ENCODE measurements at regions not wholly inside any gene's neighbourhood (a gene's known extent, or its start where the extent isn't known, plus 50 kb on each side); places are given as distances from the start of the nearest gene placed in this dataset.
A peak's percentile ranks its signal among the peaks of the same experiment; 100 is the strongest.

DNA sequence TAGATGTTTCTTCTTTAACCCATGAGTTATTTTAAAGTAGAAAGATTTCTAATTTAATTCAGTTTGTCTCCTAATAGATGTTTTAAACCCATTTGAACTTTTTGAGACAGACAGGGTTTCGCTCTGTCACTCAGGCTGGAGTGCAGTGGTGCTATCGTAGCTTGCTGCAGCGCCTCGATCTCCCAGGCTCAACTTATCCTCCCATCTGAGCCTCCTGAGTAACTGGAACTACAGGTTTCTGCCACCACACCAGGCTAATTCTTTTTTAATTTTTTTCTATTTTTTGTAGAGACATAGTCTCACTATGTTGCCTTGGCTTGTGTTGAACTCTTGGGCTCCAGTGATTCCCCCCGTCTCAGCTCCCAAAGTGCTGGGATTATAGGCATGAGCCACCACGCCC is 53.0 kb upstream of the RAB18 start:
- ATAC-seq (ENCODE audit: low FRiP score) = no peak

DNA sequence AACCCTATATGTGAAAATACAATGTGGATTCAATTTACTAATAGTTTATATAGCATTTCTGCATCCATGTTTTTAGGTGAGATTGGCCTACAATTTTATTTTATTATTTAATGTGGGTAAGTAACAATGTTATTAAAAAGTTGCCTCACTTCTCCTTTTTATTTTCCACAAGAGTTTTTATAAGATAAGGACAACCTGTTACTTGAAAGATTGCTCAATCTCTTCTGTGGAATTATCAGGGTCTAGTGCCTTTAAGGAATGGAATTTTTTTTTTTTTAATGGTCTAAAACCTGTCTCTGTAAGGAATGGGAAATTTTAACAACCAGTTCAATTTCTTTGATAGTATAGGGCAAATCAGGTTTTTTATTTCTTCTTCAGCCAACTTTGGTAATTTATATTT is 53.9 kb upstream of the RAB18 start:
- TF ChIP-seq CTCF (IDR thresholded peaks at IDR 0.05) = no peak
- DNase-seq (ENCODE audit: low spot score) (no peak), ATAC-seq (ENCODE audit: low FRiP score) (no peak)

More for the DNA sequence above, 53.0 kb upstream of the RAB18 start:
- no peak for TF ChIP-seq CTCF (IDR thresholded peaks at IDR 0.05)
- DNase-seq (ENCODE audit: low spot score) = no peak

DNA sequence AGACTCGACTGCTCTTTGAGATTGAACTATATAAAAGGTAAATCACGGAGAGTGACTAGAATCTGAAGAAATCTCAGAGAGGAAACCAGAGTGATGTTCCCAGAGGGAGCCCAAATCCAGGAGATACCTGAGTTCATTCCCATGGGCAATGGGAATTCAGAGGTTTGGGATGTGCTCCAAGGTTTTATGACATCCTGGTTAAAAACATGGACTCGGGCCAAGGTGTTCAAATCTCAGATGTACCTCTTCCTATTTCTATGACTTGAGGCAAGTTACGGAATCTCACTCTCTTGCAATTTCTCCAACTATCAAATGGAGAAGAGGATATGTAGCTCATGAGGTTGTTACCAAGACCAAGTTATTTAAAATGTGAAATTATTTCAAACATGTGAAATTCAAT is 54.5 kb upstream of the RAB18 start:
- ATAC-seq (ENCODE audit: low FRiP score) = no peak
- no peak for DNase-seq (ENCODE audit: low spot score)
- TF ChIP-seq CTCF (IDR thresholded peaks at IDR 0.05) = no peak

DNA sequence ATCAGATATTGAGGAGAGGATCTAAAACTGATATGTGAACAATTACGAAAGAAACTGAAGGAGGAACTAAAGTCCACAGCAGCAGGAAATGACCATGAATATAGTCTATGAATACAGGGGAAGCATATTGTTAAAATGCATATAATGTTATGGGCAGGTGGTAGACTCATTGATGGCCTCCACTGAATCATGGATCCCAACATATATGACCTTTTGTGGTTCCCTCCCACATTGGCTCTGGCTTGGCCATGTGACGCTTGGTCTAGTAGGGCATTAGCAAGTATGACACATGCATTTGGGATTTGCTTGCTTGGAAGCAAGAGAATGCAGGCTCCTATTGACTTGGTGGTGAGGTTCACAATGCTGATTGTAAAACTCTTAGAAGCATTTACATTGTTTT is 55.2 kb upstream of the RAB18 start:
- no peak for DNase-seq (ENCODE audit: low spot score)
- ATAC-seq (ENCODE audit: low FRiP score) = no peak
- no peak for TF ChIP-seq CTCF (IDR thresholded peaks at IDR 0.05)

- no peak for ATAC-seq (ENCODE audit: low FRiP score)
- DNase-seq (ENCODE audit: low spot score) = no peak
- TF ChIP-seq CTCF (IDR thresholded peaks at IDR 0.05) = no peak
These were observed 56.6 kb upstream of the RAB18 start for GRCh38 chr10:27447540-27447939.

DNA sequence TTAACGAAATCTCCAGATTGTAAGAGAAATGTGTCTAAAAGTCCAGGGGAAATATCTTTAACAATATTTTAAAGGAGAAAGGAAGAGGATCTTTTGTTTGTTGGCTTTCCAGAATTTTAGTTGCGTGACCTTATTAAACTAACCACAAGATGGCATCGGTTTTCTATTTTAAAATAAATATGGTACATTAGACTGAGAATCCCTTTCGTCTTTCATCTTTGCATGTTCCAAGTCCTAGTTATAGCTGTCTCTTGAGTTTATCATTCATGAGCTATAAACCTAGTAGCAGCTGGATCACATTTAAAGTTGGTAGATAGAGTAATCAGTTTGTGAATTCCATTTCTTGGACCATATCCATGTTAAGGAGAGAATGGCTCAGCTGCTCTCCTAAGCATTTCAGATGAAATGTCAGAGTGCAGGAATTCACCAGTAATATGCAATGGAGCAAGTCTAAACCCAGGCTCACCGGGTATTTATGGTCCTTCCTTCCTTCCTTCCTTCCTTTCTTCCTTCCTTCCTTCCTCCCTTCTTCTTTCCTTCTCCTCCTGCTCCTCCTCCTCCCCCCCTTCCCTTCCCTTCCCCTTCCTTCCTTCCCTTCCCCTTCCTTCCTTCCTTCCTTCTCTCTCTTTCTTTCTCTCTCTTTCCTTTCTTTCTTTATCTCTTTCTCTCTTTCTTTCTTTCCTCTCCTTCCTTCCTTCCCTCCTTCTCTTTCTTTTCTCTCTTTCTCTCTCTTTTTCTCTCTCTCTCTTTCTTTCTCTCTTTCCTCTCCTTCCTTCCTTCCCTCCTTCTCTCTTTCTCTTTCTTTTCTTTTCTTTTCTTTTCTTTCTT is 57.8 kb upstream of the RAB18 start:
- no peak for DNase-seq (ENCODE audit: low spot score)
- ATAC-seq (ENCODE audit: low FRiP score) = peak; percentile 57
- no peak for TF ChIP-seq CTCF (IDR thresholded peaks at IDR 0.05)

GRCh38 chr10:27445070-27445469 is 59.0 kb upstream of the RAB18 start:
- DNase-seq (ENCODE audit: low spot score) (no peak), ATAC-seq (ENCODE audit: low FRiP score) (no peak)
- no peak for TF ChIP-seq CTCF (IDR thresholded peaks at IDR 0.05)
